ENCODE measurements at regions not wholly inside any gene's neighbourhood (a gene's known extent, or its start where the extent isn't known, plus 50 kb on each side); places are given as distances from the start of the nearest gene placed in this dataset.

GRCh38 chr7:42456267-42456666 lies 219.3 kb upstream of the GLI3 start:
- TF ChIP-seq CTCF (IDR thresholded peaks at IDR 0.05; ENCODE audit: low read depth, low read length, missing control alignments) = no peak
- no peak for DNase-seq (ENCODE audit: low read depth)
- no peak overlapping the region for H3K4me3 ChIP-seq (ENCODE audit: low read depth, low read length)

GRCh38 chr7:42453931-42454361 lies 216.9 kb upstream of the GLI3 start:
- no peak overlapping the region for H3K4me3 ChIP-seq (ENCODE audit: low read depth, low read length)
- TF ChIP-seq CTCF (IDR thresholded peaks at IDR 0.05; ENCODE audit: low read depth, low read length, missing control alignments) = no peak
- no peak for DNase-seq (ENCODE audit: low read depth)

- TF ChIP-seq CTCF (IDR thresholded peaks at IDR 0.05; ENCODE audit: low read depth, low read length, missing control alignments) = no peak
Observed at GRCh38 chr7:42452356-42452755, 215.3 kb upstream of the GLI3 start.

GRCh38 chr7:42449431-42449830 lies 212.4 kb upstream of the GLI3 start:
- TF ChIP-seq CTCF (IDR thresholded peaks at IDR 0.05; ENCODE audit: low read depth, low read length, missing control alignments) = no peak
- DNase-seq (ENCODE audit: low read depth) = no peak
- H3K4me3 ChIP-seq (ENCODE audit: low read depth, low read length) = no peak overlapping the region

More at GRCh38 chr7:42452356-42452755, 215.3 kb upstream of the GLI3 start:
- DNase-seq (ENCODE audit: low read depth) = no peak
- H3K4me3 ChIP-seq (ENCODE audit: low read depth, low read length) = no peak overlapping the region

- TF ChIP-seq CTCF (IDR thresholded peaks at IDR 0.05; ENCODE audit: low read depth, low read length, missing control alignments) = no peak
- no peak overlapping the region for H3K4me3 ChIP-seq (ENCODE audit: low read depth, low read length)
- DNase-seq (ENCODE audit: low read depth) = no peak
Observed at GRCh38 chr7:42448901-42449300, 211.9 kb upstream of the GLI3 start.

GRCh38 chr7:42445691-42446090 lies 208.7 kb upstream of the GLI3 start:
- no peak for DNase-seq (ENCODE audit: low read depth)
- TF ChIP-seq CTCF (IDR thresholded peaks at IDR 0.05; ENCODE audit: low read depth, low read length, missing control alignments) = no peak

GRCh38 chr7:42440951-42441350 lies 203.9 kb upstream of the GLI3 start:
- no peak for TF ChIP-seq CTCF (IDR thresholded peaks at IDR 0.05; ENCODE audit: low read depth, low read length, missing control alignments)
- no peak overlapping the region for H3K4me3 ChIP-seq (ENCODE audit: low read depth, low read length)
- DNase-seq (ENCODE audit: low read depth) = no peak

More at GRCh38 chr7:42445691-42446090, 208.7 kb upstream of the GLI3 start:
- no peak overlapping the region for H3K4me3 ChIP-seq (ENCODE audit: low read depth, low read length)

Data from GM12864 (cell line).